HG03135 (cell line): ENCODE measurements at regions not wholly inside any gene's neighbourhood (a gene's known extent, or its start where the extent isn't known, plus 50 kb on each side); places are given as distances from the start of the nearest gene placed in this dataset.
"Not testable (repeated sequence)": the region's sequence is repeated elsewhere in the genome, so short reads cannot be mapped to it uniquely, and the experiment has no call there.

Experiments
- ATAC-seq: cut with Tn5 transposase; IDR thresholded peaks from one replicate; pipeline ENCODE4 v1.9.1; 2021; ENCODE audit warnings: mild to moderate bottlenecking, moderate library complexity; ENCODE audit not compliant: unreplicated experiment

DNA sequence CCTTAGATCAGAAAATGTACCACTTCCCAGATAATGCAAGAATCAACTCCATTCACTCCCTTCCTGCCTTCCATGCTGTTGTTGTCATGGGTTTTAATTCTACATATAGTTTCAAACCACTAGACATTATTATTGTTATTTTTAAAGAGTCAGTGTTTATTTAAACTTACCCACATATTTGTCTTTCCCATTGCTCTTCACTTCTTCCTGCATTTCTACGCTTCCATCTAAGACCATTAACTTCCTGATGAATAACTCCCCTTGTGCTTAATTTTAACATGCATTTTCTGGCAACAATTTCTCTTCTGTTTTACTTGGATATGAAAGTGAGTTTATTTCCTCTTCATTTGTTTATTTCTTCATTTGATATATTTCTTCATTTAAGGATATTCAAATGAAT, 127.1 kb upstream of the FHIT start:
- no peak for ATAC-seq

DNA sequence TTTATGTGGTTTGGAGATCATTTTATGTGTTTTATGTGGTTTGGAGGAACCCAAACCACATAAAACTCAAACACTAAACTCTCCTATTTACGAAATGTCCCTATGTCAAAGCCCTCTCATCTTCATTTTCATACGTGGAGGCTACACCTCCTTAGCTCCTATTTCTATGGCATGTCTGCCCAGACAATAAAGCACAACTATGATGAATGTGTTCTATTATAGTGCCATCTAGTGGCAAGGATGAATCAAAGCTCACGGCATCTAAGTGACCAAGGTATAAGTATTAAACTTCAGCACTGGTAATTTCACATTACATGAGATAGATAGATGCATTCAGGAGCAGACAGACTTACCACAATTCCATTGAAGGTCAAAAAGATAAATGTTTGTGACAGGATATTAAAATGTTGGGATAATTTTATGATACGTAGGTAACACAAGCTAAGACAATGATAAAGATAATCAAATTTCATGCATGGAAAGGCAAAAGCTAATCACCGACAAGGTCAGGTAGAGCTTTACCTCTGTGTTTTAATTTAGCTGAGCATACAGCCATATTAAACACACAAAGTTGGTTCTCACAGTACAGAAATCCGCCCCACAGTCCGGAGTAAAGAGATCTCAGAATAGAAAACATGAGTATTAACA, 130.6 kb upstream of the FHIT start:
- peak; percentile 88 for ATAC-seq

DNA sequence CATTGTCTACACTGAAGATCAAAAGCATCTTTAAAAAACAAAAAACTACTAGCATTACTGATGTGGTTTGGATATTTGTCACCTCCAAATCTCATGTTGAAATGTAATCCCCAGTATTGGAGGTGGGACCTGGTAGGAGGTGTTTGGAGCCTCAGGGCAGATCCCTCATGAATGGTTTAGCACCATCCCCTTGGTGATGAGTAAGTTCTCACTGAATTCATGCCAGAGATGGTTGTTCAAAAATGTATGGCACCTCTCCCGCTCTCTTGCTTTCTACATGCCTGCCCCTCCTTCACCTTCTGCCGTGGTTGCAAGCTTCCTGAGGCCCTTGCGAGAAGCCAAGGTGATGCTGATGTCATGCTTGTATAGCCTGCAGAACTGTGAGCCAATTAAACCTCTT, 136.6 kb upstream of the FHIT start:
- ATAC-seq, result no peak

DNA sequence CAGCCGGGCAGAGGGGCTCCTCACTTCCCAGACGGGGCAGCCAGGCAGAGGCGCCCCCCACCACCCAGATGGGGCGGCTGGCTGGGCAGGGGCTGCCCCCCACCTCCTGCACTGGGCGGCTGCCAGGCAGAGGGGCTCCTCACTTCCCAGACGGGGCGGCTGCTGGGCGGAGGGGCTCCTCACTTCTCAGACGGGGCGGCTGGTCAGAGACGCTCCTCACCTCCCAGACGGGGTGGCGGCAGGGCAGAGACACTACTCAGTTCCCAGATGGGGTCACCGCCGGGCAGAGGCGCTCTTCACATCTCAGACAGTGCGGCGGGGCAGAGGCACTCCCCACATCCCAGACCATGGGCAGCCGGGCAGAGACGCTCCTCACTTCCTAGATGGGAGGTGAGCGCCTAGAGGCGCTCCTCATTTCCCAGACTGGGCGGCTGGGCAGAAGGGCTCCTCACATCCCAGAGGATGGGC, 142.3 kb upstream of the FHIT start:
- ATAC-seq, result not testable (repeated sequence)

DNA sequence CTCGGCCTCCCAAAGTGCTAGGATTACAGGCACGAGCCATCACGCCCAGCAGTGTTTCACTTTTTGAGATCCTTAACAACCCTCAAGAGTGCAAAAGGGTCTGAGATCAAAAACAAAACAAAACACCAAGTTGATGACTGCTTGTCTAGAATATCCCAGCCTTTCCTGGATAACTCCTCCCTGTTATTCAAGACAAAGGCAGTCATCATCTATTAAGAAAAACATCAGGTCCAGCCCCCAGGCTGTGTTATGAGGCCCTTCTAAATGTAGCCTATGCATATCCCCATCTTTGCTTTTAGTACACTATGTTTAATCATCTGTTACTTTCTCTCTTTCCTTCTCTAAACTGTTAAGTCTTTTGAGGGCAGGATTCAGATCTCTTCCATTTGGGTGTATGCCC, 150.1 kb upstream of the FHIT start:
- ATAC-seq, result no peak

DNA sequence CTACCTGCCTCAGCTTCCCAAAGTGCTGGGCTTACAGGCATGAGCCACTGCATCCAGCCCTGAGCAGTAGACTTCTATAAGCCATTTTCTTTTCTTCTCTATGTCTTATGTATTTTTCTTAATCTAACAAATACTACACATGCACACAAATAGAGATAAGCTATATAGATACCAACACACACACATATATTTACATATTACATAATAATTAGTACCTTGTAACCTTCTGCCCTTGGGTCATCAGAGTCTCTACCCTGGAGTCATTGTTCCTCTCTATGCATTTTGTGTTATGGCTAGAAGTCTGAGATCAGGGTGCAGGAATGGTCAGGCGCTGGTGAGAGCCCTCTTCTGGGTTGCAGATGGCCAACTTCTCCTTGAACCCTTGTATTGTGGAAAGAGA, 154.0 kb upstream of the PTPRG start:
- no peak for ATAC-seq

DNA sequence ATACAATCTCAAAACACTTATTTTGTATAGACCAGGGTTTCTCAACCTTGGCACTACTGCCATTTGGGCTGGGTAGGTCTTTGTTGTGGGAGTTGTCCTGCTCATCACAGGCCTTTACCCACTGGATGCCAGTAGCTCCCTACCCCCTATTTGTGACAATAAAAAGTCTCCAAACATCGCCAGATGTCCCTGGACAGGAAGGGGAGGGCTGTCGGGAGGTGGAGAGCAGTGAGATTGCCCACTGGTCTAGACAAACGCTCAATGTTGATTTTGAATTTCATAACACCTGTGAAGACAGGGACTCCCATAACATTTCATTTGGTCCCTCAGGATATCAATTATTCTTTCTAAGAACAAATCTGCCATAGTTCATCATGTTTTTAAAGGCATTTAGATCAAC, 151.7 kb upstream of the PTPRG start:
- no peak for ATAC-seq

DNA sequence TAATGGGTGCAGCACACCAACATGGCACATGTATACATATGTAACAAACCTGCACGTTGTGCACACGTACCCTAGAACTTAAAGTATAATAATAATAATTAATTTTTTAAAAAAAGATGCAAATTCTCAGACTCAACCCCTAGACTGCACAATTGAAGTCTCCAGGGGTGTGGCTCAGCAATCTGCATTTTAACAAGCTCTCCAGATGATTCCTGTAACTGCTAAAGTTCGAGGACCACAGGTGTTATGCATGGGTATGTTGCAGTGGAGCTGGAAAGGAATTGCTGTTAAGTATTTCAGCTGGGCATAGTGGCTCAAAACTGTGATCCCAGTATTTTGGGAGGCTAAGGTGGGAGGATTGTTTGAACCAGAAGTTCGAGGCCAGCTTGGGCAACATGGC, 151.0 kb upstream of the PTPRG start:
- ATAC-seq, result not testable (repeated sequence)

DNA sequence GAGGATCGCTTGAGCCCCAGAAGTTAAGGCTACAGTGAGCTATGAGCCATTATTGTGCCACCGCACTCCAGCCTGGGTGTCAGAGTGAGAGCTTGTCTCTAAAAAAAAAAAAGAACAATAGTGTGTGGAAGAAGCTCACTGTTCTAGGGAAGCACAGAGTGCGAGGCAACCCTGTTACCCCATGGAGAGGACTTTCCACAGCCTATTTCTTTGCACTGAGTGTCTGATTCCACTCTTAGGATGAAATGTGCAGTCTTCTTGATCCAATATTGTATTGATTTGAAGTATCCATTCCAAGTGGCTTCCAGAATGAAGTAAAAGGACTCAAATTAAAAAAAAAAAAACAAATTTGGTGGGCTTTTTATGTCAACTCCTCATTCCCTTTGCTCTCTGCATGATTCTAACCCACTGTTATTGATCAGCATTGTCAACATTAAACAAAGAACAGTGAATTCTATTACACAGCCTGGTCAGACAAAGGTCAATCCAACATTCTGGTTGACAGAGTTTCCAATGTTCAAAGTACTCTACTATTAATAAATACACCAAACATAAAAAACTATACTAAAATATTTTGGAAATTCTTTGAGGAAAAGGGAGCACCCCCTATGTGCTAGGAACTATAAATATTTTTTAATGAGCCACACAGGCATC, 150.2 kb upstream of the PTPRG start:
- ATAC-seq, result no peak

DNA sequence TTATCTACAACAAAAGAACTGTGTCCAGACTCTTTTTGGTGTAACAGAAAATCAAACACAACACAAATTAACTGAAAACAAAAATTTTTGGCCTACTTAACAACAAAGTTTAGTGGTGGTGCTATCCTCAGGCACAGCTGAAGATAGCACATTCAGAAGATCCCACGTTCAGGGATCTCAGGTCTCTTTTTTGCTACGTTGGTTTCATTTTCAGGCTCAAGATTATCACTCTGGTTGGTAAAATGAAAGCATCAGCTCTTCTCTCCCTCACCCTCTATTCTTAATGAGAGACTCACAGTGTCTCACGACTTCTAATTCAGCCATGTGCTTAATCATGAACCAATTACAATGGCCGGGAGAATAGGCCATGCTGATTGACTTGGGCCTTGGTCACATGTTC, 146.9 kb upstream of the PTPRG start:
- no peak for ATAC-seq

DNA sequence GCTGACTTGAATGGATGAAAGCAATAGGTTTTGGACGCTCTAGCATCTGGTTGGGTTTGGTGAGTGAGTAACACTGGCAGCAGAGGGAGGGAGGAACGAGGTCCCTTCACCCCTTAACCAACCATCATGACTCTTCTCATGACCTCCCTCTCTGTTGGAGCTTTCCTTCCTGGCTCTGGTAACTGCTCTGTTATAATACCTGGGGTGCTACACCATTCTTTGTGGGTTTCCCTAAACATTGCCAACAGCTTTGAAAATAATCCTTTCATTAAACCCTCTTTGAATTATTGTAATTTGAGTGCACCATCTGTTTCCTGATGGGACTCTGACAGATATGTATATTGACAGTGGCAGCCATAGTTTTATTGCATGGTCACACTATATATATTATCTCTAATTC, 146.2 kb upstream of the PTPRG start:
- ATAC-seq, result no peak

DNA sequence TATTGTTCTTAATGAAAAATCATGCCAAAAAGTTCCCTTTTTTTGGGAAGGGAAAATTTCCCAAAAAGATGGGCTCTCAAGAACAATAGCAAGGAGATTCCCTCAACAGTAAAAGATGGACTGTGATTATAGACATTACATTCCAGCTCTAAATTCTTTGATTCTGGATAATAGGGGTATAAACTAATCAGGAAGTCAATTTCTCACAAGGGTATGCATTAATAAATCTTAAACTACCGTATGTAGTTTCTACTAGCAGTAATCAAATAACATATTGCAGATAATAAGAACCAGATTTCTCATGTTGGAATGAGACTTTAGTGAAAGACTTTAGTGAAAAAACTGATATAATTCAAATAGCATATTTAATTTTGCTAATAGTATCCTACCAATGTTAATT, 144.8 kb upstream of the PTPRG start:
- ATAC-seq, result no peak

DNA sequence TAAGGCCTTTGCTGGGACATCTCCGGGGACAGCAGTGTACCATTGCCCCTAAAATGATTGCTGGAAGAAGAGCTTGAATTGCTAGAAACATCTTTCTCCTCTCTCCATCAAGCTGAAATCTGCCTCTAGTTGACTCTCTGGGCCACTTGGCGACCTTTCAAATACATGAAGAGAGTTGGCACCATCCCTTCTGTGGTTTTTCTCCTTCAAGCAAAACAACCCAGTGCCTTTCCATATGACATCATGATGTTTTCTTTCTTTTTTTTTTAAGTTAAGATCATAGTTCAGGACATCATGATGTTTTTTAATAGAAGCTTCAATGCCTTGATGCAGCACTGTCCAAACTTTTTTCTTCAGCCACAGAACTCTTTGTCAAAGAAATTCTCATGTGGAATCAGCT, 144.0 kb upstream of the PTPRG start:
- ATAC-seq, result no peak

DNA sequence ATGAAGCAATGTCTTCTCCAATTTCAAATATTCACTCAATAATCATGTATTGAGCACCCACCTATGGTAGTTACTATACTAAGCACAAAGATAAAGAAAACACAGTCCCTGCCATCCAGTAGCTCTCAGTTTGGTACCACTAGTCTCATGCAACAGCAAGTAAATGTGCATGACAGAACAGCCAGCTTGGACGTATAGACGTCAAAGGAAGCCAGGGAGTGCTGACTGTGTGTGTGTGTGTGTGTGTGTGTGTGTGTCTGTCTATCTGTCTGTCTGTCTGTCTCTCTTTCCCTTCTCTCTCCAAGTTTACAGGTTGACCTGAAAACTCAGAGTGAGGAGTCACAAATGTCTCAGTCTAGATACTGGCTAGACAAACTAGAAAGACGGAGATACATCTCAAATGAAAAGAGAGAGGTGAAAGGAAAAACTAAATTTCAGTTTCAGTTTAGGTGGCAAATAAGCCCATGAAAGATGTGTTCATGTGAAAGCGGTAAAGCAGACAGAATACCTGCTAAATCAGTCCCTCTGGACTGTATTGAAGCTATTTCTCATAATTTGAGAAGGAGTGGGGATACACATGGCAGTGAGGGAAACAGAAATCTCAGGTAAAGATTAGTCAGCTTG, 141.1 kb upstream of the PTPRG start:
- ATAC-seq, result no peak

DNA sequence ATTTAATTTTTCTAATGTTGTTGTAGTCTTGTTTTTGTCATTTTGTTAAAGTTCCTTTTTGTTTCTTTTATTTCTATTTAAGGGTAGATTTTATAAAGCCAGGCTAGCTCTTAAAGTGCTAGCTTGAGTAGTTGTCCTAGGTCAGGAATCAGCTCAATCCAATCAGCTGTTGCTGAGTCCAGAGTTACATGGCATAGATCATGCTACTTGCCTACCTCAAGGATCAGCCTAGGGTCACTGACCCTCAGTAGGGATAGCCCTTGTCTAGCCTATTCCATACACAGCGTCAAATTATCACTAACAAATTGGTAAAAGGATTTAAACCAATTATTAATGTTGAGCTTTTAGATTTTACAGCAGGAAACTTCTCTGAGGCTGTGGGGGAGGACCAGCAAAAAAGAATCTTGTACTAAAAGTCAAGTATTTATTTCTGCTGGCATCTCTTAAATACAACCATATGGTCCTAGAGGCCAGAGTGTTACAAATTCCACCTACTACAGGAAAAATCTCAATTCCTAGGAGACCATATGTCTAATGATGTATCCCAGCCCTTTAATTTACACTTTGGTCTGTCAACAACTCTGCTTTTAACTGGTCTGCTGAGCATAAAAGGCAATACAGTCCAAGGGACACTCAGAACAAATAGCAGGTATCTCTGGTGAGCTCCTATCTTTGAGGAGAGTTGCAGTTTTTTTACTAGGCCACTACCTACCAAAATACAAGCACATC, 138.3 kb upstream of the PTPRG start:
- ATAC-seq, result no peak

DNA sequence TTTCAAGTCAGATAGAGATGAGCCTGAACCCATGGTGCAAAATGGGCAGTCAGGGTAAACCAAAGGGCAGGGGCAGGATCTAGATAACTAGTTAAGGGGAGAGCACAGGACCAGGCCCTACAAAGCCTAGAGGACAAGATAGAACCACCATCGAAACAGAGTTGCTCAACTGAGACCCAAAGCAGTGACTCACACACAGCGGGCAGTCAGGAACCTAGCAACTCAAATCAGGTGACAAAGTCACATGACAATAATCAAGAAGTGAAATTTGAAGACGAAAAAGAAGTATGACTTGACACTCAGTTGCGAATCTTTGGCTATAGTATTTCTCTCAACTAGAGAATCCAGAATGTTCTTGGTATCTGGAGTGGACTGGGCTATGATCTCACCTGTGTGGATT, 136.0 kb upstream of the PTPRG start:
- ATAC-seq, result no peak

DNA sequence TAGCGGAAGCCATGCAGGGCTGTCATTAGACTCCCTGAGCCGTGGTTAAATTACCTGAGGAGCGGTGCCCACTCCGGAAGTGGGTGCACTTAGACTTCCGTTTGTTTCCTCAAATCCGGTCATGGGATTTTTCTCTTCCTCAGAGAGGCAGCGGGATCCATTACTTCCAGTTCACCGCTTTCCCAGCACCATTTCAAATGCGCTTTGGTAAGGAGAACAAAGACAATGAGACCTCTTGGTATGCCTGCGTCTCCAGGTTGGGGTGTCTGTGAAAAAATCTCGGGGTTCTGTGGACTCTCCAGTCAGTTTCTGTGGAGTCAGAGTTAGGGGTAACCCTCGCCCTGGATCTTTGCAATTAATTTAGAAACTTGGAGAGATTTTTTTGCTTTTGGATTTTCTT, 132.3 kb upstream of the PTPRG start:
- no peak for ATAC-seq

DNA sequence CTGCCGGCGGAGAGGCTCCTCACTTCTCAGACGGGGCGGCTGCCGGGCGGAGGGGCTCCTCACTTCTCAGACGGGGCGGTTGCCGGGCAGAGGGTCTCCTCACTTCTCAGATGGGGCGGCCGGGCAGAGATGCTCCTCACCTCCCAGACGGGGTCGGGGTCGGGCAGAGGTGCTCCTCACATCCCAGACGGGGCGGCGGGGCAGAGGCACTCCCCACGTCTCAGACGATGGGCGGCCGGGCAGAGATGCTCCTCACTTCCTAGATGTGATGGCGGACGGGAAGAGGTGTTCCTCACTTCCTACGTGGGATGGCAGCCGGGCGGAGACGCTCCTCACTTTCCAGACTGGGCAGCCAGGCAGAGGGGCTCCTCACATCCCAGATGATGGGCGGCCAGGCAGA, 126.5 kb upstream of the PTPRG start:
- not testable (repeated sequence) for ATAC-seq

DNA sequence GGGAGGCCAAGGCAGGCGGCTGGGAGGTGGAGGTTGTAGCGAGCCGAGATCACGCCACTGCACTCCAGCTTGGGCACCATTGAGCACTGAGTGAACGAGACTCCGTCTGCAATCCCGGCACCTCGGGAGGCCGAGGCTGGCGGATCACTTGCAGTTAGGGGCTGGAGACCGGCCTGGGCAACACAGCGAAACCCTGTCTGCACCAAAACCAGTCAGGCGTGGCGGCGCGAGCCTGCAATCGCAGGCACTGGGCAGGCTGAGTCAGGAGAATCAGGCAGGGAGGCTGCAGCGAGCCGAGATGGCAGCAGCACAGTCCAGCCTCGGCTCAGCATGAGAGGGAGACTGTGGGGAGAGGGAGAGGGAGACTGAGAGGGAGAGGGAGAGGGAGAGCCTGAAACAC, 126.0 kb upstream of the PTPRG start:
- not testable (repeated sequence) for ATAC-seq

DNA sequence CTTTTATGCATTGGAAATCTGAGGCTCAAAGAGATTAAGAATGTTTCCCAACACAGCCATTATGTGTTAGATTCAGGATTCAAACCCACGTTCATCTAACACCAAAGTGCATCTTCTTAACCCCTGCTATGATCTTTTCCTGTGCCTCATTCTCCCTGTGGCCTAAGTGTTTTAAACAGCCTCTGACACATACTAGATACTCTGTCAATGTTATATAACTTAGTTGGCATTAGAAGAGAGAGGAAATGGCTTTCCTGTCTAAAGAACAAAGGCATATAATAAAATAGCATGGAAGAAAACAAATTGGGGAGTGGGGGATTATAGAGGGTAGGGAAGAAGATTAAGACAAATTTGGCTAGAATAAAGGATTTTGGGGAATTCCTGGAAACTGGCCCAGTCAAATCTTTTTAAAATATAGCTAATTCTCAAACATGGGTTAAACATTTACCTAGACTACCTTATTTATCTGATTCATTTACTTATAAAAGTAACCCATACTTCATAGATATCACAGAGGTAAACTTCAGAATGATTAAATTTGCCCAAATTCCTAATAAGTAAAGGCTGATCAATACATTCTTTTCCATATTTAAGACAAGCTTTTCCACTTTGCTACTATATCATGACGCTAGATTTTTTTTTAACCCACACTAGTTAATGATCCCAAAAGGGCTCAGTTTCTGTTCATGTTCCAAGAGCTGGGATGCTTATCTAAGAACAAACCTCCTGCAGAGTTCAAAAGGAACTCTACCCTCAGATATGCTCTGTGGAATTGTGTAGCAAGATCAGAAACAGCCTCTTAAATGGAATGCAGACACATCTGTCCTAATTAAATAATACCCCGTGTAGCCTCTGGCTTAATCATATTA, 122.9 kb upstream of the PTPRG start:
- ATAC-seq, result no peak

DNA sequence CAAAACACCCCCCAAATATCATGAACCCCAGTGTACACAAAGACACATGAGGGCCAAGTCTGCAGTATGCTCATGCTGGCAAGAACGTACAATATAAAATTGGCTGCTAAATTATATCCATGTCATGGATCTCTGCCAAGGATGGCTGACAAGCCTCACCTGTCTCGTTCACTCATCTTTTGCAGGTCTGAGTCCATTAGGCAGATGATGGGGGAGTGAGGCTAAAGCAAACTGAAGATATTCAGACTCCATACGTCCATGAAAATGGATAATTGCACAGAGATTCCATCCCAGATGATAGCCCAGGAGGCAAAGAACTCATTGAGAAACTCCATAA, 122.3 kb upstream of the PTPRG start:
- no peak for ATAC-seq
